HG02678 (cell line): ENCODE measurements at regions not wholly inside any gene's neighbourhood (a gene's known extent, or its start where the extent isn't known, plus 50 kb on each side); places are given as distances from the start of the nearest gene placed in this dataset.
A peak's percentile ranks its signal among the peaks of the same experiment; 100 is the strongest.

Experiments used
- ATAC-seq: cut with Tn5 transposase; IDR thresholded peaks from one replicate; pipeline ENCODE4 v1.9.1; 2021; ENCODE audit warnings: mild to moderate bottlenecking, moderate library complexity; ENCODE audit not compliant: unreplicated experiment

- ATAC-seq = no peak
Measured at GRCh38 chr12:21993438-21993981, 52.3 kb upstream of the ABCC9 start.

GRCh38 chr12:21992823-21993222 is 51.6 kb upstream of the ABCC9 start:
- ATAC-seq = peak; percentile 87

- no peak for ATAC-seq
Measured at GRCh38 chr12:21991526-21991925, 50.3 kb upstream of the ABCC9 start.
